Liver (tissue), 3 donors: ENCODE measurements at regions not wholly inside any gene's neighbourhood (a gene's known extent, or its start where the extent isn't known, plus 50 kb on each side); places are given as distances from the start of the nearest gene placed in this dataset.

Experiments
- CTCF ChIP-seq: fragments of 150-350 bp; IDR thresholded peaks from 2 replicates; pipeline ENCODE4 v1.5.1; 2017; ENCODE audit warnings: improper control_type of control experiment, low read depth, low read length; ENCODE audit not compliant: missing input control
- GABPA ChIP-seq, 2 donors: IDR thresholded peaks in 1 of 2; conservative IDR thresholded peaks in 1 of 2; 2 replicates each; pipeline ENCODE4 v1.6.1; 2016; ENCODE audit warnings: antibody characterized with exemption in 2 of 2, mild to moderate bottlenecking in 1 of 2, moderate library complexity in 1 of 2
- JUND ChIP-seq, 2 donors: IDR thresholded peaks; 2 replicates each; pipeline ENCODE4 v1.6.1; 2016; ENCODE audit warnings: antibody characterized with exemption in 2 of 2
- MAX ChIP-seq: IDR thresholded peaks from 2 replicates; pipeline ENCODE4 v1.6.1; 2016; ENCODE audit warnings: antibody characterized with exemption
- RXRA ChIP-seq, 2 donors: IDR thresholded peaks; 2 replicates each; pipeline ENCODE4 v1.6.1; 2017 to 2018; ENCODE audit warnings: antibody characterized with exemption in 2 of 2, mild to moderate bottlenecking in 1 of 2
- SP1 ChIP-seq: IDR thresholded peaks from 2 replicates; pipeline ENCODE4 v1.6.1; 2018; ENCODE audit warnings: antibody characterized with exemption, mild to moderate bottlenecking
- TAF1 ChIP-seq: conservative IDR thresholded peaks from 2 replicates; pipeline ENCODE4 v1.6.1; 2016; ENCODE audit warnings: antibody characterized with exemption, mild to moderate bottlenecking
- donor health status: healthy.
- donor health status: healthy.

GRCh38 chr16:51430716-51431369 is 279.8 kb upstream of the SALL1 start:
- TF ChIP-seq RXRA (IDR thresholded peaks at IDR 0.05), result no peak
- TF ChIP-seq CTCF, result no peak
- no peak for TF ChIP-seq SP1
- TF ChIP-seq GABPA (IDR thresholded peaks at IDR 0.05 in 1 of 2, conservative IDR thresholded peaks at IDR 0.05 in 1 of 2), result no peak
- no peak for TF ChIP-seq MAX
- no peak for TF ChIP-seq JUND (IDR thresholded peaks at IDR 0.05)
- TF ChIP-seq TAF1, result no peak
